ENCODE measurements at regions not wholly inside any gene's neighbourhood (a gene's known extent, or its start where the extent isn't known, plus 50 kb on each side); places are given as distances from the start of the nearest gene placed in this dataset.
A peak's percentile ranks its signal among the peaks of the same experiment; 100 is the strongest.

DNA sequence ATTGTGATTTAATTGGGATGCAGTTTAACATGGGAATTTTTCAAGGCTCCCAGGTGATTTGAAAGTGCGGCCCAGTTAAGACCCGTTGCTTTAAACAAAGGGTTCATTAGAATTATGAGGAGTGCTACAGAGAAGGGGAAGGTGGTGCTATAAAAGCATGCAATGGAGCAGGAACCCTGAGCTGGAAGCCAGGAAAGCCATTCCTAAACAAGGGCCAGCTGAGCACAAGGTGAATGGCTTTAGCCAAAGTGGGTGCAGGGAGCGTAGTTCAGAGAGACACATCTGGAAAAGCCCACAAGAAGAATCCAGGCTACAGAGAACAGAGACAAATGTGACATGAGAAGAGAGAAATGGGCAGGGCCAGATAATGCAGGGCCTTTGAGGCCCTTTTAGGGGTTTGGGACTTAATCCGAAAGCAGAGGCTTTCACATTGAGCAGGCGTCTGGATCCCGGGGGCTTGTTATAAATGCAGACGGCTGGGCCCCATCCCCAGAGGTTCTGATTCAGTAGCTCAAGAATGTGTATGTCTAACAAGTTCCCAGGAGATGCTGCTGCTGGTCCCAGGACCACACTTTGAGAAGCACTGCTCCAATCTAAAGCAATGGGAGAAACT, 138.1 kb upstream of the WWC1 start:
- WGBS (ENCODE audit: low lambda C conversion rate, missing lambda C conversion rate): 57% methylated on average over 7 of the region's 7 CpGs
- Histone ChIP-seq H3K27ac (no peak overlapping the region), H3K79me2 (no peaks in the 10 kb centered on the region), H3K36me3 (replicated peaks; ENCODE audit: insufficient read depth, low read depth) (no peaks in the 10 kb centered on the region), H3K4me1 (ENCODE audit: insufficient read depth) (peaks cover 4% of the 10 kb centered on the region), H2AFZ (no peak overlapping the region), H3K27me3 (no peaks in the 10 kb centered on the region), H3K9me3 (ENCODE audit: low read depth) (no peaks in the 10 kb centered on the region), H3K4me2 (no peak overlapping the region), H4K20me1 (ENCODE audit: insufficient read depth, poor library complexity, severe bottlenecking) (no peaks in the 10 kb centered on the region), H3K9me2 (replicated peaks; ENCODE audit: insufficient read depth) (no peaks in the 10 kb centered on the region), H3K4me3 (no peak overlapping the region)
- peak; percentile 21 for DNase-seq (ENCODE audit: low spot score)
- TF ChIP-seq, protein P1, sequence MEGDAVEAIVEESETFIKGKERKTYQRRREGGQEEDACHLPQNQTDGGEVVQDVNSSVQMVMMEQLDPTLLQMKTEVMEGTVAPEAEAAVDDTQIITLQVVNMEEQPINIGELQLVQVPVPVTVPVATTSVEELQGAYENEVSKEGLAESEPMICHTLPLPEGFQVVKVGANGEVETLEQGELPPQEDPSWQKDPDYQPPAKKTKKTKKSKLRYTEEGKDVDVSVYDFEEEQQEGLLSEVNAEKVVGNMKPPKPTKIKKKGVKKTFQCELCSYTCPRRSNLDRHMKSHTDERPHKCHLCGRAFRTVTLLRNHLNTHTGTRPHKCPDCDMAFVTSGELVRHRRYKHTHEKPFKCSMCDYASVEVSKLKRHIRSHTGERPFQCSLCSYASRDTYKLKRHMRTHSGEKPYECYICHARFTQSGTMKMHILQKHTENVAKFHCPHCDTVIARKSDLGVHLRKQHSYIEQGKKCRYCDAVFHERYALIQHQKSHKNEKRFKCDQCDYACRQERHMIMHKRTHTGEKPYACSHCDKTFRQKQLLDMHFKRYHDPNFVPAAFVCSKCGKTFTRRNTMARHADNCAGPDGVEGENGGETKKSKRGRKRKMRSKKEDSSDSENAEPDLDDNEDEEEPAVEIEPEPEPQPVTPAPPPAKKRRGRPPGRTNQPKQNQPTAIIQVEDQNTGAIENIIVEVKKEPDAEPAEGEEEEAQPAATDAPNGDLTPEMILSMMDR (IDR thresholded peaks at IDR 0.05; ENCODE audit: poor library complexity): no peak
- no peak for TF ChIP-seq EZH2 (IDR thresholded peaks at IDR 0.05; ENCODE audit: borderline replicate concordance)
- no peak for TF ChIP-seq EZH2phosphoT487 (IDR thresholded peaks at IDR 0.05; ENCODE audit: low read depth, severe bottlenecking, unreplicated experiment)

DNA sequence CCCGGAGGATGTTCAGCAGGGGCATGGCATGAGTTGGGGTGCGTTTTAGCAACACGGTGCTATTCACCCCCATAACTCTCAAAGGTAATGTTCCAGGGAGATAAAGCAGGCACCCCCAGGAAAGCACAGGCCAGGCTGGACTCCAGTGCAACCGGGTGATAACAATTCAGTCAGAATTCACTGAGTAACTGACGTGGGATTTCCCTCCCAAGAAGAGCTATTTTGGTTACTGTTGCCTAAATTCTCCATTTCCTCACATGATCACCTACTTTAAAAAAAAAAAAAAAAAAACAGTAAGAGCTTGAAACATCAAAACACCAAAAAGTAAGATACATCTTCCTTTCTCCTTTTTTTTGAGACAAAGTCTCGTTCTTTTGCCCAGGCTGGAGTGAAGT, 137.6 kb upstream of the WWC1 start:
- Histone ChIP-seq H3K27ac (no peak overlapping the region), H3K36me3 (replicated peaks; ENCODE audit: insufficient read depth, low read depth) (no peaks in the 10 kb centered on the region), H3K27me3 (no peaks in the 10 kb centered on the region), H3K4me2 (no peak overlapping the region), H3K9me2 (replicated peaks; ENCODE audit: insufficient read depth) (no peaks in the 10 kb centered on the region), H3K9me3 (ENCODE audit: low read depth) (no peaks in the 10 kb centered on the region), H2AFZ (no peak overlapping the region), H4K20me1 (ENCODE audit: insufficient read depth, poor library complexity, severe bottlenecking) (no peaks in the 10 kb centered on the region), H3K4me3 (no peak overlapping the region), H3K4me1 (ENCODE audit: insufficient read depth) (peaks cover 4% of the 10 kb centered on the region), H3K79me2 (no peaks in the 10 kb centered on the region)
- no peak for DNase-seq (ENCODE audit: low spot score)
- 82% methylated on average over 6 of the region's 6 CpGs for WGBS (ENCODE audit: low lambda C conversion rate, missing lambda C conversion rate)
- TF ChIP-seq EZH2phosphoT487 (IDR thresholded peaks at IDR 0.05; ENCODE audit: low read depth, severe bottlenecking, unreplicated experiment): no peak
- no peak for TF ChIP-seq EZH2 (IDR thresholded peaks at IDR 0.05; ENCODE audit: borderline replicate concordance)
- TF ChIP-seq, protein P1 (IDR thresholded peaks at IDR 0.05; ENCODE audit: poor library complexity): no peak

DNA sequence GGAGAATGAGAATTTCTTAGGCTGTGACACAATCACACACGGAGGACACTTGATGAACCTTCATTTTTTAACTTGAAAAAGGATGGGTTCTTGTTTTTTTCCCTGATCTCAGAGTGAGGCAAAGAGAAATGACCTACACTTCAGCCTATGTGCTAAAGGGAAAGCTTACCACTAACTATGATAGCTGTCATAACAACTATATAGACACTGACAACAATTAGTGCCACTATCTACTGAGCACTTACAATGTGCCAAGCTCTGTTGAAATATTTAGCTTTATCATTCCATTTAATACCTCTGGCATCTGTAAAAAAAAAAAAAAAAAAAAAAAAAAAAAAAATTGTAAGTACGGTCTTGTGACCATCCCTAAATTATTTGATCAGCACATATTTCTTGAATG, 135.9 kb upstream of the WWC1 start:
- Histone ChIP-seq H3K27me3 (no peaks in the 10 kb centered on the region), H3K9me3 (ENCODE audit: low read depth) (no peaks in the 10 kb centered on the region), H3K27ac (no peak overlapping the region), H3K4me3 (no peak overlapping the region), H3K9me2 (replicated peaks; ENCODE audit: insufficient read depth) (no peaks in the 10 kb centered on the region), H4K20me1 (ENCODE audit: insufficient read depth, poor library complexity, severe bottlenecking) (no peaks in the 10 kb centered on the region), H2AFZ (no peak overlapping the region), H3K79me2 (no peaks in the 10 kb centered on the region), H3K36me3 (replicated peaks; ENCODE audit: insufficient read depth, low read depth) (no peaks in the 10 kb centered on the region), H3K4me2 (no peak overlapping the region), H3K4me1 (ENCODE audit: insufficient read depth) (peaks cover 4% of the 10 kb centered on the region)
- no peak for DNase-seq (ENCODE audit: low spot score)
- WGBS (ENCODE audit: low lambda C conversion rate, missing lambda C conversion rate): 88% methylated on average over 2 of the region's 2 CpGs
- TF ChIP-seq, protein P1 (IDR thresholded peaks at IDR 0.05; ENCODE audit: poor library complexity): no peak
- no peak for TF ChIP-seq EZH2 (IDR thresholded peaks at IDR 0.05; ENCODE audit: borderline replicate concordance)
- no peak for TF ChIP-seq EZH2phosphoT487 (IDR thresholded peaks at IDR 0.05; ENCODE audit: low read depth, severe bottlenecking, unreplicated experiment)

All from hepatocyte (in vitro differentiated cells).